A549 (cell line): ENCODE measurements at regions not wholly inside any gene's neighbourhood (a gene's known extent, or its start where the extent isn't known, plus 50 kb on each side); places are given as distances from the start of the nearest gene placed in this dataset.

Source experiments
- BCL3 ChIP-seq: fragments of >200 bp; sonication (Bioruptor Twin); formaldehyde crosslinking; IDR thresholded peaks from 3 replicates; pipeline ENCODE4 v1.6.1; 2016
- CHD2 ChIP-seq: fragments of 150-350 bp; IDR thresholded peaks from 2 replicates; pipeline ENCODE4 v1.6.1; 2014; ENCODE audit warnings: low read length; ENCODE audit not compliant: partially characterized antibody
- ELK1 ChIP-seq: fragments of 150-350 bp; IDR thresholded peaks from 2 replicates; pipeline ENCODE4 v1.6.1; 2014; ENCODE audit warnings: low read depth, mild to moderate bottlenecking, low read length
- EP300 ChIP-seq, 2 experiments: fragments of >200 bp; sonication (Bioruptor Twin); formaldehyde crosslinking; IDR thresholded peaks; 2 replicates in 1 of 2; 3 replicates in 1 of 2; pipeline ENCODE4 v1.6.1; 2016 to 2017
- FOSL2 ChIP-seq, 2 experiments: fragments of 450-650 bp in 1 of 2; fragments of >200 bp in 1 of 2; sonication (Bioruptor Twin) in 1 of 2; formaldehyde crosslinking; IDR thresholded peaks; 2 replicates each; pipeline versions ENCODE4 v1.5.0 to v1.6.1; 2016 to 2020; ENCODE audit warnings: mild to moderate bottlenecking in 1 of 2, moderate library complexity in 1 of 2
- KDM1A ChIP-seq: fragments of 200-600 bp; sonication (generic); IDR thresholded peaks from 2 replicates; pipeline ENCODE4 v1.6.1; 2016; ENCODE audit warnings: low read depth, mild to moderate bottlenecking
- PBX3 ChIP-seq: IDR thresholded peaks from 2 replicates; pipeline ENCODE4 v1.6.1; 2012
- POLR2A ChIP-seq: IDR thresholded peaks from 2 replicates; pipeline ENCODE4 v1.6.1; 2012; ENCODE audit warnings: mild to moderate bottlenecking, low read length
- RFX5 ChIP-seq: fragments of 450-650 bp; IDR thresholded peaks from 2 replicates; pipeline ENCODE4 v1.7.1; 2014; ENCODE audit warnings: antibody characterized with exemption, mild to moderate bottlenecking, moderate library complexity
- SMC3 ChIP-seq: fragments of >200 bp; sonication (Bioruptor Twin); formaldehyde crosslinking; IDR thresholded peaks from 3 replicates; pipeline ENCODE4 v1.6.1; 2018; ENCODE audit warnings: inconsistent platforms
- ZNF302 ChIP-seq: fragments of 250-450 bp; sonication (Bioruptor Pico); IDR thresholded peaks from 2 replicates; pipeline ENCODE4 v1.9.0; 2021; ENCODE audit warnings: inconsistent platforms, mild to moderate bottlenecking, moderate library complexity
- TF ChIP-seq, protein P1 (sequence below): fragments of >200 bp; sonication (Bioruptor Twin); formaldehyde crosslinking; IDR thresholded peaks from 3 replicates; pipeline ENCODE4 v1.5.1; 2016
- TF ChIP-seq, protein P2 (sequence below): IDR thresholded peaks from 2 replicates; pipeline ENCODE4 v1.6.1; 2012

DNA sequence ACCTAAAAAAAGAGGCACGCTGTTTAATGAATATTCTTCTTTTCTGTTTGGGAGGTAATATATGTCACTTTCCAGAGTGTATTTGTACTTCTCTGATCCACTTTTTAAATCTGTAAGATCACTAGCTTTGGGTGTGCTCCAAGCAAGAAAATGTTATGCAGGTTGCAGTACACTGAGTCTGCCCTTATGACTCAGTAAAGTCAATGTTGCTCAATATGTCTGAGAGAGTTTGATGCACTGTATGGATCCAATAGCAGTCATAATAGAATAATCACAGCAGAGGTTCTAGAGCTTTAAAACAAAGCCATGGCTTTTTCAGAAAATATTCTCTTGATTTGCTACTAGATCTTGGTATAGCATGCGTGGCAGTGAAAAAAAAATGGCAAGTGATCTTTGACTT lies 525.3 kb upstream of the HTR1E start:
- TF ChIP-seq EP300 (IDR thresholded peaks at IDR 0.05), result no peak
- TF ChIP-seq, protein P1, sequence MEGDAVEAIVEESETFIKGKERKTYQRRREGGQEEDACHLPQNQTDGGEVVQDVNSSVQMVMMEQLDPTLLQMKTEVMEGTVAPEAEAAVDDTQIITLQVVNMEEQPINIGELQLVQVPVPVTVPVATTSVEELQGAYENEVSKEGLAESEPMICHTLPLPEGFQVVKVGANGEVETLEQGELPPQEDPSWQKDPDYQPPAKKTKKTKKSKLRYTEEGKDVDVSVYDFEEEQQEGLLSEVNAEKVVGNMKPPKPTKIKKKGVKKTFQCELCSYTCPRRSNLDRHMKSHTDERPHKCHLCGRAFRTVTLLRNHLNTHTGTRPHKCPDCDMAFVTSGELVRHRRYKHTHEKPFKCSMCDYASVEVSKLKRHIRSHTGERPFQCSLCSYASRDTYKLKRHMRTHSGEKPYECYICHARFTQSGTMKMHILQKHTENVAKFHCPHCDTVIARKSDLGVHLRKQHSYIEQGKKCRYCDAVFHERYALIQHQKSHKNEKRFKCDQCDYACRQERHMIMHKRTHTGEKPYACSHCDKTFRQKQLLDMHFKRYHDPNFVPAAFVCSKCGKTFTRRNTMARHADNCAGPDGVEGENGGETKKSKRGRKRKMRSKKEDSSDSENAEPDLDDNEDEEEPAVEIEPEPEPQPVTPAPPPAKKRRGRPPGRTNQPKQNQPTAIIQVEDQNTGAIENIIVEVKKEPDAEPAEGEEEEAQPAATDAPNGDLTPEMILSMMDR, result no peak
- TF ChIP-seq PBX3, result no peak
- no peak for TF ChIP-seq ELK1
- no peak for TF ChIP-seq BCL3
- TF ChIP-seq POLR2A, result no peak
- TF ChIP-seq SMC3, result no peak
- no peak for TF ChIP-seq ZNF302
- TF ChIP-seq FOSL2 (IDR thresholded peaks at IDR 0.05), result no peak
- no peak for TF ChIP-seq FOSL2 (CRISPR knock-in tag; IDR thresholded peaks at IDR 0.05)
- no peak for TF ChIP-seq KDM1A
- TF ChIP-seq RFX5, result no peak
- TF ChIP-seq, protein P2, sequence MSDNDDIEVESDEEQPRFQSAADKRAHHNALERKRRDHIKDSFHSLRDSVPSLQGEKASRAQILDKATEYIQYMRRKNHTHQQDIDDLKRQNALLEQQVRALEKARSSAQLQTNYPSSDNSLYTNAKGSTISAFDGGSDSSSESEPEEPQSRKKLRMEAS, result no peak
- no peak for TF ChIP-seq CHD2
